COLO668 (cell line): ENCODE measurements at regions not wholly inside any gene's neighbourhood (a gene's known extent, or its start where the extent isn't known, plus 50 kb on each side); places are given as distances from the start of the nearest gene placed in this dataset.

Source experiments
- DNase-seq: peaks from one replicate; lab custom pipeline; 2025; ENCODE audit not compliant: unreplicated experiment; lab: John Stamatoyannopoulos, UW

DNA sequence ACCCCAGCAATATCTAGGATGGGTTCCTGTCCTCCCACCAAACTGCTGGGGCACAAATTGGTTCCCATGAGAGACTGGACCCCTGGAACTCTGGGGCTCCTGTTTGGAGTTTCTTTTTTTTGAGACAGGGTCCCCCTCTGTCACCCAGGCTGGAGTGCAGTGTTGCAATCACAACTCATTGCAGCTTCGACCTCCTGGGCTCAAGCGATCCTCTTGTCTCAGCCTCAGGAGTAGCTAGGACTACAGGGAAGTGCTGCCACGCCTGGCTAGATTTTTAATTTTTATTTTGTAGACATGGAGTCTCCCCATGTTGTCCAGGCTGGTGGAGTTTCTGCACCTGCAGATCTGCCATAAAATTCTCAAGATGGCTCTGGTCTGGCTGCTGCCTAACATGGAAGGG lies 56.3 kb upstream of the BRD7 start:
- DNase-seq = no peak

DNA sequence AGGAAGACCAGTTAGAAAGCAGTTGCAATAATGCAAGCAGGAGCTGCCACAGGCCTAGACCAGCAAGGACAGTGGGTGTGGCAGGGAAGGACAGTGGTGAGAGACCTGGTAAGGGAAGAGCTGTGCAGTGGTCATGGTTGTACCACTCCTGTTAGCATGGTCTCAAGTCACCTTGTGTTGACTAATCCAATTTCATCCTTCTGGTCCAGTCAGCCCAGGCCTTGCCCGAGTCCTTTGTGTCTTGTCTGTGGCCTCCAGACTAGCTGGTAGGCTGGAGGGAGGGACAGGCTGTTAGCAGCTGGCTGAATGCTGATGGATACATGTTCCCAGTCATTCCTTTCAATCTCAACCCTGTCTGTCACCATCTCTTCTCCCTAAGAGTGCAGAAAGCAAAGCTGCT lies 54.1 kb upstream of the BRD7 start:
- no peak for DNase-seq

DNA sequence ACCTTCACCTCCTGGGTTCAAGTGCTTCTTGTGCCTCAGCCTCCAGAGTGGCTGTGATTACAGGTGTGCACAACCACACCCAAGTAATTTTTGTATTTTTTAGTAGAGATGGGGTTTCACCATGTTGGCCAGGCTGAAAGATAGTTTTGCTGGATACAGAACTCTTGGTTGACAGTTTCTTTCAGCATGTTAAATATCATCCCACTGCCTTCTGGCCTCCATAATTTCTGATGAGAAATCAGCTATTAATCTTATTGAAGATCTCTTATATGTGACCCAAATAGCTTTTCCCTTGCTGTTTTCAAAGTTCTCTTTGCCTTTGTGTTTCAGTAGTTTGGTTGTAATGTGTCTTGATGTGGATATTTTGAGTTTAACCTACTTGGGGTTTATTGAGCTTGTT lies 50.3 kb upstream of the BRD7 start:
- DNase-seq = no peak
